ENCODE measurements at regions not wholly inside any gene's neighbourhood (a gene's known extent, or its start where the extent isn't known, plus 50 kb on each side); places are given as distances from the start of the nearest gene placed in this dataset.

DNA sequence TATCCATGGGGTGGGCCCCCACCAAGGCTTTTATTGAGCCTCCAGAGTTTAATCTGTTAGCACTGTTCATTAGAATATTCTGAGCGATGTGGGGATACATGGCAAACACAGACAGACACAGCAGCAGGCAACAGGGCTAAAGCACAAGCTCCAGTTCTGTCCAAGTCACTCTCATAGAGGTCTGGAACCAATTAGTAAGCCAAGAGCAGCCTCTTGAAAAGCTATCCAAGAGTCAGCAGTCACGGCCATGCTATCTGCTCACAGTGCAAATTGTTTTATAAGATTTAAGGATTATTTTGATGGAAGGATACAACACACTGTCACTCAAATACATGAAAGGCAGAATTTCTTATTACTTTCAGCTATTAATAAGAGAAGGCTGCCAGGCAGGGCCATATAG lies 86.4 kb upstream of the DGKB start (continued):
- TF ChIP-seq, protein P1, sequence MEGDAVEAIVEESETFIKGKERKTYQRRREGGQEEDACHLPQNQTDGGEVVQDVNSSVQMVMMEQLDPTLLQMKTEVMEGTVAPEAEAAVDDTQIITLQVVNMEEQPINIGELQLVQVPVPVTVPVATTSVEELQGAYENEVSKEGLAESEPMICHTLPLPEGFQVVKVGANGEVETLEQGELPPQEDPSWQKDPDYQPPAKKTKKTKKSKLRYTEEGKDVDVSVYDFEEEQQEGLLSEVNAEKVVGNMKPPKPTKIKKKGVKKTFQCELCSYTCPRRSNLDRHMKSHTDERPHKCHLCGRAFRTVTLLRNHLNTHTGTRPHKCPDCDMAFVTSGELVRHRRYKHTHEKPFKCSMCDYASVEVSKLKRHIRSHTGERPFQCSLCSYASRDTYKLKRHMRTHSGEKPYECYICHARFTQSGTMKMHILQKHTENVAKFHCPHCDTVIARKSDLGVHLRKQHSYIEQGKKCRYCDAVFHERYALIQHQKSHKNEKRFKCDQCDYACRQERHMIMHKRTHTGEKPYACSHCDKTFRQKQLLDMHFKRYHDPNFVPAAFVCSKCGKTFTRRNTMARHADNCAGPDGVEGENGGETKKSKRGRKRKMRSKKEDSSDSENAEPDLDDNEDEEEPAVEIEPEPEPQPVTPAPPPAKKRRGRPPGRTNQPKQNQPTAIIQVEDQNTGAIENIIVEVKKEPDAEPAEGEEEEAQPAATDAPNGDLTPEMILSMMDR (IDR thresholded peaks at IDR 0.05; ENCODE audit: low read depth, low read length, missing input control): no peak
- TF ChIP-seq RAD21 (IDR thresholded peaks at IDR 0.05): no peak
- TF ChIP-seq, protein P2, sequence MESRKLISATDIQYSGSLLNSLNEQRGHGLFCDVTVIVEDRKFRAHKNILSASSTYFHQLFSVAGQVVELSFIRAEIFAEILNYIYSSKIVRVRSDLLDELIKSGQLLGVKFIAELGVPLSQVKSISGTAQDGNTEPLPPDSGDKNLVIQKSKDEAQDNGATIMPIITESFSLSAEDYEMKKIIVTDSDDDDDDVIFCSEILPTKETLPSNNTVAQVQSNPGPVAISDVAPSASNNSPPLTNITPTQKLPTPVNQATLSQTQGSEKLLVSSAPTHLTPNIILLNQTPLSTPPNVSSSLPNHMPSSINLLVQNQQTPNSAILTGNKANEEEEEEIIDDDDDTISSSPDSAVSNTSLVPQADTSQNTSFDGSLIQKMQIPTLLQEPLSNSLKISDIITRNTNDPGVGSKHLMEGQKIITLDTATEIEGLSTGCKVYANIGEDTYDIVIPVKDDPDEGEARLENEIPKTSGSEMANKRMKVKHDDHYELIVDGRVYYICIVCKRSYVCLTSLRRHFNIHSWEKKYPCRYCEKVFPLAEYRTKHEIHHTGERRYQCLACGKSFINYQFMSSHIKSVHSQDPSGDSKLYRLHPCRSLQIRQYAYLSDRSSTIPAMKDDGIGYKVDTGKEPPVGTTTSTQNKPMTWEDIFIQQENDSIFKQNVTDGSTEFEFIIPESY (IDR thresholded peaks at IDR 0.05): no peak
- TF ChIP-seq SP1 (IDR thresholded peaks at IDR 0.05): no peak
- no peak for TF ChIP-seq RXRA (IDR thresholded peaks at IDR 0.05)
- no peak for TF ChIP-seq YY1 (IDR thresholded peaks at IDR 0.05)
- no peak for TF ChIP-seq JUND (IDR thresholded peaks at IDR 0.05)
- no peak for TF ChIP-seq NR2F2 (IDR thresholded peaks at IDR 0.05)

DNA sequence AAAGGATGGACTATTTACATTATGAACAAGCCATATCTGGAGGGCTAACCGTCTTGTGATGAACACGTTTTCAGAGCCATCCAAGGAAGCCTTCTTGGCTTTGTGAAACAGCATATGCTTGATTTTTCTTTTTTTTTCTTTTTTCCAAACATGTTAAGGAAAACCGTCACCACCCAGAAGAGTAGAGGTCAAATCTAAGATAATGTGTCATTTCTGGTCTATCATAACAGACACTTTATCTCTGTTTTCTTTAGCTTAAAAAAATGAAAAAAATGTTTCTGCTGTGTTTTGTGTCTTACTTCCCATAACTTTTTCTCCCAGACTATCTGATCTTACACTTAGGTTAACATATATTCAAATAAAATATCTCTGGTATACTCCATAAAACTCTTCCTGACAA lies 76.1 kb upstream of the DGKB start:
- no peak for DNase-seq (ENCODE audit: low spot score)
- H3K9me3 ChIP-seq (ENCODE audit: control insufficient read depth in 4 of 4, low read length in 3 of 4): no peaks in the 10 kb centered on the region
- H3K4me3 ChIP-seq (ENCODE audit: low read depth in 1 of 3, low read length in 3 of 3): no peak overlapping the region
- no peaks in the 10 kb centered on the region for H3K27me3 ChIP-seq (ENCODE audit: control insufficient read depth in 4 of 4, insufficient read depth in 4 of 4, low read length in 3 of 4)
- no peaks in the 10 kb centered on the region for H3K36me3 ChIP-seq (ENCODE audit: control insufficient read depth in 4 of 4, insufficient read depth in 3 of 4, low read depth in 1 of 4, low read length in 3 of 4)
- no peak overlapping the region for H3K27ac ChIP-seq (ENCODE audit: low read depth in 1 of 2, low read length in 2 of 2)
- no peak overlapping the region for H3K9ac ChIP-seq (ENCODE audit: low read depth in 1 of 2, low read length in 2 of 2)
- peaks cover 0 to 5% (median 1%) of the 10 kb centered on the region in 4 donors for H3K4me1 ChIP-seq (ENCODE audit: control insufficient read depth in 4 of 4, insufficient read depth in 4 of 4, low read length in 3 of 4)
- TF ChIP-seq RXRA (IDR thresholded peaks at IDR 0.05): no peak
- TF ChIP-seq, protein P3, sequence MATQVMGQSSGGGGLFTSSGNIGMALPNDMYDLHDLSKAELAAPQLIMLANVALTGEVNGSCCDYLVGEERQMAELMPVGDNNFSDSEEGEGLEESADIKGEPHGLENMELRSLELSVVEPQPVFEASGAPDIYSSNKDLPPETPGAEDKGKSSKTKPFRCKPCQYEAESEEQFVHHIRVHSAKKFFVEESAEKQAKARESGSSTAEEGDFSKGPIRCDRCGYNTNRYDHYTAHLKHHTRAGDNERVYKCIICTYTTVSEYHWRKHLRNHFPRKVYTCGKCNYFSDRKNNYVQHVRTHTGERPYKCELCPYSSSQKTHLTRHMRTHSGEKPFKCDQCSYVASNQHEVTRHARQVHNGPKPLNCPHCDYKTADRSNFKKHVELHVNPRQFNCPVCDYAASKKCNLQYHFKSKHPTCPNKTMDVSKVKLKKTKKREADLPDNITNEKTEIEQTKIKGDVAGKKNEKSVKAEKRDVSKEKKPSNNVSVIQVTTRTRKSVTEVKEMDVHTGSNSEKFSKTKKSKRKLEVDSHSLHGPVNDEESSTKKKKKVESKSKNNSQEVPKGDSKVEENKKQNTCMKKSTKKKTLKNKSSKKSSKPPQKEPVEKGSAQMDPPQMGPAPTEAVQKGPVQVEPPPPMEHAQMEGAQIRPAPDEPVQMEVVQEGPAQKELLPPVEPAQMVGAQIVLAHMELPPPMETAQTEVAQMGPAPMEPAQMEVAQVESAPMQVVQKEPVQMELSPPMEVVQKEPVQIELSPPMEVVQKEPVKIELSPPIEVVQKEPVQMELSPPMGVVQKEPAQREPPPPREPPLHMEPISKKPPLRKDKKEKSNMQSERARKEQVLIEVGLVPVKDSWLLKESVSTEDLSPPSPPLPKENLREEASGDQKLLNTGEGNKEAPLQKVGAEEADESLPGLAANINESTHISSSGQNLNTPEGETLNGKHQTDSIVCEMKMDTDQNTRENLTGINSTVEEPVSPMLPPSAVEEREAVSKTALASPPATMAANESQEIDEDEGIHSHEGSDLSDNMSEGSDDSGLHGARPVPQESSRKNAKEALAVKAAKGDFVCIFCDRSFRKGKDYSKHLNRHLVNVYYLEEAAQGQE (IDR thresholded peaks at IDR 0.05): no peak
- no peak for TF ChIP-seq YY1 (IDR thresholded peaks at IDR 0.05)
- no peak for TF ChIP-seq JUND (IDR thresholded peaks at IDR 0.05)
- TF ChIP-seq, protein P2 (IDR thresholded peaks at IDR 0.05): no peak
- TF ChIP-seq, protein P4, sequence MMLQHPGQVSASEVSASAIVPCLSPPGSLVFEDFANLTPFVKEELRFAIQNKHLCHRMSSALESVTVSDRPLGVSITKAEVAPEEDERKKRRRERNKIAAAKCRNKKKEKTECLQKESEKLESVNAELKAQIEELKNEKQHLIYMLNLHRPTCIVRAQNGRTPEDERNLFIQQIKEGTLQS (IDR thresholded peaks at IDR 0.05): no peak
- WGBS: 79% methylated on average over 3 of the region's 3 CpGs
